HG03432 (cell line): ENCODE measurements at regions not wholly inside any gene's neighbourhood (a gene's known extent, or its start where the extent isn't known, plus 50 kb on each side); places are given as distances from the start of the nearest gene placed in this dataset.

Experiments used
- ATAC-seq: cut with Tn5 transposase; IDR thresholded peaks from one replicate; pipeline ENCODE4 v1.9.1; 2021; ENCODE audit warnings: mild to moderate bottlenecking, moderate library complexity; ENCODE audit not compliant: unreplicated experiment

GRCh38 chr11:116485425-116485824 lies 287.4 kb downstream of the BUD13 start:
- ATAC-seq, result no peak

- no peak for ATAC-seq
Observed at GRCh38 chr11:116482716-116483115, 290.1 kb downstream of the BUD13 start.

GRCh38 chr11:116481126-116481675 lies 291.6 kb downstream of the BUD13 start:
- no peak for ATAC-seq

- ATAC-seq, result no peak
Observed at GRCh38 chr11:116478669-116479668, 293.8 kb downstream of the BUD13 start.

DNA sequence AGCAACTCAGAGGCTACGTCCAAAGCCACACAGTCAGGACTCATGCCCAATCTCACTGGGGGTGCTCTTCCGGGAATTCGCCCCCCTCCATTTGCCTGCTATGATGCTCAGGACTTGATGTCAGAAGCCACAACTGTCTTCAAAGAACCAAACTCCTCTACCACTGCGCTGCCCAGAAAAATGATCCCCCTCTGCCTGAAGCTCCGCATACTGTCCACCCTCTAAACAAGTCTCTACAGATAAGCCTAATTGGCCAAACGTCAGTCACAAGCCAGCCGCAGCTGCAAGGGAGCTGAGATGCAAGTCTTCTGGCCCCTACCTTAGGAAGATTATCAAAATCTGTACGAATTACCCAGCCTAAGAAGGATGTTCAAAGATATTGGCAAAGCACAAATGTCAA lies 294.6 kb downstream of the BUD13 start:
- no peak for ATAC-seq

DNA sequence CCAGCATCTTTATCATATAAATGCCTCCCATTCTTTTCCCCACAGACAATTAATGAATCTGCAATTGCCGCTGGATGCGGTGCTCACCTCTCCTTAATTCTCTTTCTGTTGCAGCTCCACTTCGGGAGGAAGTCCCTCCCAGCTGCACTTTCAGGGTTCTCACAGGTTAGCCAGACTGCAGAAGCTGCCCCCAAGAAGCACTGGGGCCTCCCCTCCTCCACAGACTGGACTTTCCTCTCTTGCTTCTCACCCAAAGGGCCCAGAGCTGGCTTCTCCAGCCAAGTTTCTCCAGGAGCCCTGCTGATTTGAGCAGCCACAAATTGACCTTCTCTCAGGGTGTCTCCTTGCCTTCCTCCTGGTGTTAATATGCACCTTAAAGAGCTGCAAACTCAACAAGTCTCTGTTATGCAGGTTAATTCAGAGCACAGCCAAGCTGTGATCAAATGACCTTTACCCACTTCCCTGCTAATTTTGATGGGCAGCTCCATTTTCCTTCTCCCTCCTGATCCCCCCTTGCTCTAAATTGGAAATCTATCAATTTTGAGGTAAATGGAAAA lies 298.9 kb downstream of the BUD13 start:
- ATAC-seq, result no peak

DNA sequence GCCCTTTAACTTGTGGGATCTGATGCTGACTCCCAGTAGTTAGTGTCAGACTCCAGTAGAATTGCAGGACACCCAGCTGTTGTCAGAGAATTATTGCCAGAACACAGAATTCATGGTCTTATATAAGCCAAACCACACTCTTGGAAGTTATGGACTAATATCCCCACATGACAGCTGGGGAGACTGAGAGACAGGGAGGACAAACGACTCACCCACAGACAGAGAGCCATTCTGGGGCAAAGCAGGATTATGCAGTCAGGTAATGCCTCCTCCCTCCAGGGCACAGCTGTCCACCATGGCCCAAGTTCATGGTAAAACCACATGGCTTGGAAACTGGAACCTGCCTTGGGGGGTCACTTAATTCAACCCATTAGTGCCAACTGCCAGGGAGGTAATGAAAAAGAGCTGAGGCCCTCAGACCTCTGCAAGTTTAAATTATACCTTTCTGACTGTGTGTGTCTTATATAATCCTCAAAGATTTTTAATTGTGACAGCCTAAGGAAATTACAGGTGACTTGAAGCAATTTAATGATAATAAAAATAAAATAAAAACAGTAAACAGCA lies 299.5 kb downstream of the BUD13 start:
- no peak for ATAC-seq

DNA sequence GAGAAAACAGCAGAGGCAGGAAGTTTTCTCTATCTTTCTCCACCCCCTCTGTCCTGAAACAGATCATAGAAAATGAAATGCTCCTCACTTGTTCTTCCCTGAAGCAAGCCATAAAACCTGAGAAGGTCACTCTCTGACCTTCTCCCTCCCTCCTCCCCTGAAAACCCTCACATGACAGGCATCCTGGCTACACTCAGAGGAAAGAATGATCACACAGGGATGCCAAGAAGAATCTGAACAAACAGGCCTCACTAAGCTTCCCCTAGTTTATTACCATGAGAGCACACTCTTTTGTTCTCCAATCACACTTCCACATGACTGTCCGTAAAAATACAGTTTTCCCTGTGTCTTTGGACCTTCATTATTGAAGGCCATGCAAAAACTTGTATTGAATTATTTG lies 300.1 kb downstream of the BUD13 start:
- ATAC-seq, result no peak

DNA sequence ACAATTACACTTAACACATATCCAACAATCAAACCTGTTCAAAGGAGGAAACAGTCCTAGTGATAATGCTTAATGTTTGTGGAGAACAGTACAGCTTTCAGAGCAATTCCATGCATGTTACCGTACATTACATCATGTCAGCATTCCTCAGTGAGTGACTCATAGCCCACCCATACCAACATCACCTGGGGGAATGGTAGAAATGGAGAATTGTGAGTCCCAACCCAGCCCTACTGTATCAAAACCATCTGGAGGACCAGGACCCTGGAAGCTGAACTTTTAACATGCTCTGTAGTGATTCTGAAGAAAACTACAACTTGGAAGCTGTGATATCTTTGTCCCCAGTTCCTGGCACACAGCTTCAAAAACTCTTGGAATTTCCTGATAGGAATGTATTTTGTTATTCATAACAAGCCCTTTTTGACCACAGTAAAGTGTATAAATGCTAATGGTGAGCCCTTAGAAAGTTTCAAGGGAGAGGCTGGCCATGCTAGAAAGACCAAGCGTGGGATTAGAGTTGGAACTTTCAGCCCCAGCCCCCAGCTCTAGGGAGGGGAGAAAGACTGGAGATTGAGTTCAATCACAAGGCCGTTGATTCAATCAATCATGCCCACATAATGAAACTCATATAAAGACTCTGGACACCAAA lies 301.1 kb downstream of the BUD13 start:
- ATAC-seq, result no peak

DNA sequence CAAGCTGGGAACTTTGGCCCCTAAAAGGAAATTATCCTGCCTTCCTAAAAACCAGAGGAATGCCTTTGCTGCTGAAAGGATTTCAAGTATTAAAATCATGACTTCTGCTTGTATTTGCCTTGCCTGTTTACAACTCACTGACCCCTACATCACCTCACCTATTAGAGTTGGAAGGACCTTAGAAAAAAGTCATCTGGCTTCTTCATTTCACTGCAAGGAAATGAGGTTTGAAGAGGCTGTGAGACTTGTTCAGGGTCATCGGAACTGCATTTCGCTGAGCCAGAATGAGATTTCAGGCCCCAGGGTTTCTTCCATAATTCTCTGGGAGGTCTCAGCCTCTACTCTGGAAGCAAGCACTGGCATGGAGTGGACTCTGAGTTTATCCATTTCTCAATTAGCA lies 304.1 kb downstream of the BUD13 start:
- no peak for ATAC-seq

GRCh38 chr11:116467823-116468222 lies 305.0 kb downstream of the BUD13 start:
- ATAC-seq, result no peak

DNA sequence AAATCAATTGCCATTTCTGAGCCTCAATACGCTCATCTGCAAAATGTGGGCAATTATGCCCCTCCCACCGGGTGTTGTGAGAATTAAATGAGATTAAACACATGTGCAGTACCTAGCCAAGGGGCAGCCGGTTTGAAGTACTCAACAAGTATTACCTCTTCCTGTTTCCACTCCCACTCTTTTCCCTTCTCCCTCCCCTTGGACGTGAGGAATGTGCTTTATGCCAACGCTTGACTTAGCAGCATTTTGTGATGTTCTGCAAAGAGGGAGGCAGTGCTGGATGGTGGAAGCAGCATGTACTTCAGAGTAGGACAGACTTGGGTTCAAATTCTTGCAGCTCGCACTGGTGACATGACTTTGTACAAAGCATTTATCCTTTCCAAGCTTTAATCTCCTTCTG lies 306.0 kb downstream of the BUD13 start:
- ATAC-seq, result no peak

DNA sequence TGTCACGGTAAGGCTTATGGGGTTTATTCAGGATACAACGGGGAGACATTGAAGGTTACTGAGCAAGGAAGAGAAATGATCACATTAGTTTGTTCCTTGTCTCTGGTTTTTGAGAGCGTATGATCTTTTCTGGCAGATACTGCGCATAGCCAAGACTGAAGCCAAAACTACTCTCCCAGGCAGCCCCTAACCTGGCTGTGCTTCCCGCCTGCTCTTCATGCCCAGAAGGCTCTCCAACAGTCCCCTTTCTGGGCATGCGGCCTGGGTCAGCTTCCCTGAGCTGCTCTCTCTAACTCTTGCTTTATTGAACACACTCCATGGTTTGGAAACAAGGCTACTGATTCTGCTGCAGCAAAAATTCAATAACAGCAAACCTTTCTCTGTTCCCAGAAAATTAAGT lies 306.6 kb downstream of the BUD13 start:
- no peak for ATAC-seq

GRCh38 chr11:116465056-116465455 lies 307.7 kb downstream of the BUD13 start:
- ATAC-seq, result no peak

GRCh38 chr11:116461789-116462188 lies 311.0 kb downstream of the BUD13 start:
- no peak for ATAC-seq

GRCh38 chr11:116460156-116460920 lies 312.4 kb downstream of the BUD13 start:
- no peak for ATAC-seq

GRCh38 chr11:116459185-116460045 lies 313.4 kb downstream of the BUD13 start:
- ATAC-seq, result no peak

- no peak for ATAC-seq
Observed at GRCh38 chr11:116458546-116458945, 314.2 kb downstream of the BUD13 start.

DNA sequence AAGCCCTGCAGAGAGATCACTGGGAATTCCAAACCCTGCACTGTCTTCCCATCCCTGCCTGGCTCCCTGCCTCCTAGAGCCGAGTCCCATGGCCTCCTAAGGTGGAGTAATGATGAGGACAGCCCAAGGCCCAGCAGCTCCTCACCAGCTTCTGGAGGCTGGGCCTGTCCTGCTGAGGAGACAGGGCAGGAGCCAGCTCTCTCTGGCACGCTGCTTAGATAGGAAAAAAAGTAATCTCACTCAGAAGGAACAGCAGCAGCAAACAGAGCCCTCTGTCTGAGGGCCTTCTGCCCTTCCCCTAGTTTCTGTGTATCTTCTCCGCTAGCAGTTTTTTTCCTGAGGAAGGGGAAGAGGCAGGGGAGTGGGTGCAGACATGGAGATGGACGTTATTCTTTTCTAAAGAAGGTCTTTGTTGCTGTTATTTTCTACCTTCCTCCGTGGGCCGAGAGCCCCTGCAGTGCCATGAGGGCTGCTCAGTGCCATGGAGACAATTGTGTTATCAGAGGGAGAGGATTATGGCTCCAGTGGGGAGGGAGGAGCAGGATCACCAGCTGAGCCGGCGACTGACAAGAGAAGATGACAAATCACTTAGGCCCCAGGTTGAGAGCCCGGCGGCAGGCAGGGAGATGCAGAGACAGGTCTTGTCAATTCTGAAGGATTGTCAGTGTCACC lies 315.3 kb downstream of the BUD13 start:
- no peak for ATAC-seq
